Progenitor cell of endocrine pancreas (in vitro differentiated cells): ENCODE measurements at regions not wholly inside any gene's neighbourhood (a gene's known extent, or its start where the extent isn't known, plus 50 kb on each side); places are given as distances from the start of the nearest gene placed in this dataset.
A peak's percentile ranks its signal among the peaks of the same experiment; 100 is the strongest.

Experiments used
- DNase-seq: peaks from one replicate; pipeline ENCODE4 v3.0.0; 2021; ENCODE audit warnings: low spot score; ENCODE audit not compliant: unreplicated experiment
- H3K27ac Mint-ChIP-seq: 2 replicates; pipeline ENCODE4 v1.8.0; 2021; ENCODE audit warnings: mild to moderate bottlenecking, moderate library complexity, mixed read lengths
- H3K27me3 Mint-ChIP-seq: 2 replicates; pipeline ENCODE4 v1.8.0; 2021; ENCODE audit warnings: mixed read lengths
- H3K36me3 Mint-ChIP-seq: 2 replicates; pipeline ENCODE4 v1.8.0; 2022; ENCODE audit warnings: mixed read lengths; ENCODE audit not compliant: insufficient read depth
- H3K4me1 Mint-ChIP-seq: 2 replicates; pipeline ENCODE4 v1.8.0; 2021; ENCODE audit warnings: low read depth, mixed read lengths
- H3K4me3 Mint-ChIP-seq: 2 replicates; pipeline ENCODE4 v1.8.0; 2021; ENCODE audit warnings: low read depth, mild to moderate bottlenecking, moderate library complexity, mixed read lengths
- H3K9me3 Mint-ChIP-seq: 2 replicates; pipeline ENCODE4 v1.8.0; 2021; ENCODE audit warnings: low read depth, mixed read lengths
- CTCF ChIP-seq: fragments of 200-600 bp; sonication (generic); IDR thresholded peaks from one replicate; pipeline ENCODE4 v1.5.0; 2021; ENCODE audit warnings: antibody characterized with exemption, mild to moderate bottlenecking; ENCODE audit not compliant: unreplicated experiment

GRCh38 chr12:19572920-19573558 lies 133.7 kb downstream of the AEBP2 start:
- Mint-ChIP-seq H3K27me3 (no peaks in the 10 kb centered on the region), H3K4me1 (peaks cover 6% of the 10 kb centered on the region), H3K9me3 (peaks cover 34% of the 10 kb centered on the region), H3K4me3 (no peak overlapping the region), H3K27ac (no peak overlapping the region), H3K36me3 (peaks cover 12% of the 10 kb centered on the region)
- peak; percentile 50 for TF ChIP-seq CTCF
- DNase-seq = no peak

- no peak for TF ChIP-seq CTCF
- no peak overlapping the region for H3K27ac Mint-ChIP-seq
- no peaks in the 10 kb centered on the region for H3K27me3 Mint-ChIP-seq
- DNase-seq = no peak
- peaks cover 31% of the 10 kb centered on the region for H3K9me3 Mint-ChIP-seq
- peaks cover 6% of the 10 kb centered on the region for H3K4me1 Mint-ChIP-seq
- H3K36me3 Mint-ChIP-seq = peaks cover 11% of the 10 kb centered on the region
- no peak overlapping the region for H3K4me3 Mint-ChIP-seq
These were observed 134.6 kb downstream of the AEBP2 start for GRCh38 chr12:19573866-19574265.

GRCh38 chr12:19574601-19575000 lies 135.3 kb downstream of the AEBP2 start:
- H3K9me3 Mint-ChIP-seq = peaks cover 25% of the 10 kb centered on the region
- H3K36me3 Mint-ChIP-seq = peaks cover 8% of the 10 kb centered on the region
- H3K4me1 Mint-ChIP-seq = peaks cover 6% of the 10 kb centered on the region
- no peak for DNase-seq
- H3K4me3 Mint-ChIP-seq = no peak overlapping the region
- no peak overlapping the region for H3K27ac Mint-ChIP-seq
- TF ChIP-seq CTCF = no peak
- H3K27me3 Mint-ChIP-seq = no peaks in the 10 kb centered on the region

DNA sequence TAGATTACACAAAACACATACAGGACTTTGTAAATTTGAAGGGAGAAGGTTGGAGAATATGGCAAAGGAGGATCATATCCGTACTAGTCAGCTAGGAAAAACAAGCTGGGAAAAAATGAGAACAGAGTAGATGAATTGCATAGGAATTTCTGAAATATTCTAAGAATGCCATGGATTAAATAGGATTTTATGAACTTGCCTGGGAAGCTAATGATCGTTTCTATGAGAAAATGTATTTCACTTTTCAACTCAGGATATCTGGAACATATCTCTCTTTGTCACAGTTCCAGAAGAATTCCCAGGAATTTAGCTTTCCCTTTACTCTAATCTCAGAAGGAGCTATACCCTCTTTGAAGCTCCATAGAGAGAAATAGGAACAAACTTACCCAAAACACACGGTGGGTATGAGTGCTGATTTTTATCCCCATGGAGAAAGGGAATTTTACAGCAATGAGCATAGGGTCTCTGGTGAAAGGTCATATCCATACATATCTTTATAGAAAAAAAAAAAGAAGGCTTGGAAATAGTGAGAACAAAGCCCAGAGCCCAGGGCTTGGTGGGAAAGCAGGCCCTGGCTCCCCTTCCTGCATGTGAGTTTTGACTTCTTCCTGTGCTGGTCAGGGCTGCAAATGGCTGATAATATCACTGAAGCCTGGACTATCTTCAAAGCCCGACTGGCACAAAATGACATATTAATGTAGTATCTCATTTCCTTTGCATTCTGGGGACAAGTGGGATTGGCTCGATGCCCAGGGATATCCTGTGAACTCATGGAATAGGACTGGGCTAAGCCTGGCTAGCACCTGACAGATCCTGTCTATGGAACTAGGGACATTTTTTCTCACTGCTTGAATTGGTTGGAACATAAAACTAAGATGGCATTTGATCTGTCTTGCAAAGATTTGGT lies 136.3 kb downstream of the AEBP2 start:
- no peak for DNase-seq
- Mint-ChIP-seq H3K4me1 (peaks cover 6% of the 10 kb centered on the region), H3K36me3 (peaks cover 6% of the 10 kb centered on the region), H3K27ac (no peak overlapping the region), H3K4me3 (no peak overlapping the region), H3K9me3 (peaks cover 24% of the 10 kb centered on the region), H3K27me3 (no peaks in the 10 kb centered on the region)
- TF ChIP-seq CTCF = no peak

DNA sequence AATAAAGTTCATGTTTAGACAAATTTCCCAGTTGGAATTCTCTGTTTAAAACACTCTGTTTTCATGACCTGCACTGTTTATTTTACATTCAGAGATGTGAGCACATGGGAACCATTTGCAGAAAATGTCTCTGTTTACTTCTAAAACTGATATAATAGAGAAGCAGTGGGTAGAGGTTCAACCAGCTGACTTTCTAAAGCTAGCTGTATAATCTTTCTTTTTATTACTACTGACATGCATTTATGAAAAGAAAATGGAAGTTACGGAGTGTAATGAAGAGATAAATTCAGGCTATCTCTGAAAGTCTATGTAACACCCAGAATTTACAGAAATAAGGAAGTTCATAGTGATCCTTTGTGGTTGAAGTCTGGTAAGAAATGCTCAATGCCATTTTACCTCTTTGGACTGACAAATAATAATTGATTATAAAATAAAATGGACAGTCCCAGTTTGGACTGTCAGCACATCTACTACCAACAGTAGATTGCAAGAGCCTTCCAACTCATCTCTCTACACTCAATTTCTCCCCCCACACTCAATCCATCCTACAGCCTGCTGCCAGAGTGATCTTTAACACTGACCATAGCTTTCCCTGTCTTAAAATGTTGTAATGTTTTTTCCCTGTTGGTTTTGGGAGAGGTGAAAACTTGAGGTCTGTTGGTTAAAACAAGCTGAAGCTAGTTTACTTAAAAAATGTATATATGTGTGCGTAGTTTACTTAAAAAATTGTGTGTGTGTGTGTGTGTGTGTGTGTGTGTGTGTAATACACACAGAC lies 137.4 kb downstream of the AEBP2 start:
- H3K9me3 Mint-ChIP-seq = peaks cover 24% of the 10 kb centered on the region
- H3K36me3 Mint-ChIP-seq = peaks cover 7% of the 10 kb centered on the region
- H3K27ac Mint-ChIP-seq = no peak overlapping the region
- no peak for DNase-seq
- no peak for TF ChIP-seq CTCF
- H3K27me3 Mint-ChIP-seq = no peaks in the 10 kb centered on the region
- H3K4me3 Mint-ChIP-seq = no peak overlapping the region
- peaks cover 3% of the 10 kb centered on the region for H3K4me1 Mint-ChIP-seq
